Testis (tissue), 2 donors: ENCODE measurements at regions not wholly inside any gene's neighbourhood (a gene's known extent, or its start where the extent isn't known, plus 50 kb on each side); places are given as distances from the start of the nearest gene placed in this dataset.

Experiments used
- CTCF ChIP-seq, 3 experiments: fragments of 450-650 bp in 2 of 3; fragments of 200-600 bp in 1 of 3; sonication (generic) in 1 of 3; IDR thresholded peaks; one replicate each; pipeline ENCODE4 v1.5.1; 2016 to 2019; ENCODE audit warnings: antibody characterized with exemption in 3 of 3, mild to moderate bottlenecking in 2 of 3, moderate library complexity in 1 of 3
- POLR2A ChIP-seq: fragments of 450-650 bp; IDR thresholded peaks from one replicate; pipeline ENCODE4 v1.6.1; 2017; ENCODE audit warnings: antibody characterized with exemption, mild to moderate bottlenecking, moderate library complexity

GRCh38 chr1:233815865-233816264, 88.6 kb upstream of the SLC35F3 start:
- no peak for TF ChIP-seq CTCF (IDR thresholded peaks at IDR 0.05)
- no peak for TF ChIP-seq POLR2A
